Stimulated activated CD8-positive, alpha-beta memory T cell treated with anti-CD3 and anti-CD28 coated beads, Interleukin-4, amount 100 ng/mL, for 4 hours (primary cell): ENCODE measurements at regions not wholly inside any gene's neighbourhood (a gene's known extent, or its start where the extent isn't known, plus 50 kb on each side); places are given as distances from the start of the nearest gene placed in this dataset.
A peak's percentile ranks its signal among the peaks of the same experiment; 100 is the strongest.
"Not testable (repeated sequence)": the region's sequence is repeated elsewhere in the genome, so short reads cannot be mapped to it uniquely, and the experiment has no call there.

Experiments
- DNase-seq, 2 donors: peaks; one replicate each; pipeline ENCODE4 v3.0.0-alpha.2; 2020; ENCODE audit warnings: low read depth in 2 of 2, low spot score in 1 of 2

DNA sequence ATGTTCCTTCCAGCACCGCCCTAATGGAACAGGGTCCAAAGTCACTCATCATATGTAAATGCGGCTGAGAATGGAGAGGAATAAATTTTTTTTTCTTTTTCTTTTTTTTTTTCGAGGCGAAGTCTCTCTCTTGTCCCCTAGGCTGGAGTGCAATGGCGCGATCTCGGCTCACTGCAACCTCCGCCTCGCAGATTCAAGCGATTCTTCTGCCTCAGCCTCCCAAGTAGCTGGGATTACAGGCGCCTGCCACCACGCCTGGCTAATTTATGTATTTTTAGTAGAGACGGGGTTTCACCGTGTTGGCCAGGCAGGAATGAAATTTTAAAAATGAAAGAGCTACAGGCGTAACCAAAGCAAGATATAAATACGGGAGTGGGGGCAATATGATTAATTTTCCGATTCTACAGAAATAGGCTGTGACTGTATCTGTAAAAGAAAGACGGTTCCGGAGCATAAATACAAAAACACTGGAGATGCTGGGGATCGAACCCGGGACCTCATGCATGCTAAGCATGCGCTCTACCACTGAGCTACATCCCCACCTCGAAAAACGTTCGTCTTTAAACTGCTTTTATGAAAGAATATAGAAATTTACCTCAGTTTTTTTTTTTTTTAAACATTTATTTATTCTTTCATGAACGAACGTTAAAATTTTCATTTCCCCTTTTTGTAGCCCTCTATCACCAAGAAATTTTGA lies 132.2 kb downstream of the GPX5 start:
- peak in 1 of 2 donors; percentile 12 for DNase-seq

DNA sequence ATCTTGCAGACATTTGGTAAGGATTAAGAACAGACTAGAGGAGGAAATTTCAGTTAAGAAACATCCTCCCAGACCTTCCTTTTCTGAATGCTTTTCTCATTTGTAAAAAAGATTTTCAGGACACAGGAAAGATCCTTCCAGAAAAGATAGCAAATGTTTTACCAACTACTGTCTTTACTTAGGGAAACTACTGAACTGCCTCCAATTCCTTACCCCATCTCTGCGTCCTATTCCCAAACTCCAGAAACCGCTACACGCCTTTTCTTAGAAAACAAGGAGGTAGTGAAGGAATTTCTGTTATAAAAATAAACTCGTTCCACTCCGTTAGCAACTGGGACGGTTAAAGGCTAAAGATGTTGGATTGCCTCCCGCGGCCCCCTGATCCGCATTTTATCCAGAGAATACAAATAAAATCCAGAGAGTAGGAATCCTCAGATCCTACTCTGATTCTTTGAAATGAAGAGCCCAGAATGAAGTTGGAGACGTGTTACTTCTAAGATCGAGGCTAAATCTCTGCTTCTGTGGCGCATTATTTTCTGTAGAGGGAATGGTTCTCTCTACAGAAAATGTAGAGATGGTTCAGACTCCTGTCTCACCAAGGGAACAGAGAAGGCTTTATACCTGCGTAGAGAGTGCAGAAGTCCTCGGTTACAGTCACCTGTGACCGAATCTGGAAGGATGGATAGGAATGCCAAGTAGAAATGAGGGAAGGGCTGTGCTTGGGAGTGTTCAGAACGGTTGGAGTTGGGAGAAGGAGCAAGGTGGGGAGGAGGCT lies 133.0 kb downstream of the GPX5 start:
- DNase-seq: no peak

DNA sequence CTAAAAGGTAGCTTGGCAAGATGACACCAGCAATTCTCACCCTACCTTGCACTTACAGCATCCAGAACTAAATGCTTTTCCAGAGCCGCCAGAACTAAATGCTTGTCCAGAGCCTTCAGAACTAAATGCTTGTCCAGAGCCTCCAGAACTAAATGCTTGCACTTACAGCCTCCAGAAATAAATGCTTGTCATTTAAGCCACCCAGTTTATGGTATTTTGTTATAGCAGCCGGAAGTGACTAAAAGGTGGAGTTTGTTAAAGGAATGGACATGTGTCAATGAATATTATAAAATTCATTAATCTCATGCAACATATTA lies 133.5 kb downstream of the GPX5 start:
- no peak for DNase-seq

DNA sequence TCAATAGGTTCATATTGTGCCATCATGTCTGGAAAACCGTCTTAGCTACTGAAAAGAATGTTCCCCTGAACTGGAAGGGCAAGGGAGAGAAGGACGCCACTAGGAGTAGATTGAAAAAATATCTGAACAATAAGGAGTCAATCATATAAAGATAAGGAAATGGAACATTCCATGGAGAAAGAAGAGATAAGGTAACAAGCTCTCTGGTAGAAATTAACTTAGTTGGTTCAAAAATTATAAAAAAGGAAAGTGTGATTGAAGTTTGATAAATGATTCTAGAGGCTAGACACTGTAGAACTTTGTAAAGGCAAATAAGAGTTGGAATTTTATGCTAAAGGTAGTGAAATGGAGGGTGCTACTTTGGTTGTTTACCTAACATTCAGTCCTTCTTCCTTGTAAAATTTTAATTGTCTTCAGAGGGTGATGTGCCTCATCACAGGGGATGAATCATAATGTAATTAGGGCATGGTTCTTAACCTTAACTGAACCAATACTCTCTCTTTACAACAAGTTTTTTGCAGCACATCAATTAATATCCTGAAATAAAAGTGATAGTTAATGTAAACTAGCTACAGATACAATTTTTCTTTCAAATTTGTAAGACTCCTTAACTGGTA lies 135.5 kb downstream of the GPX5 start:
- no peak for DNase-seq

DNA sequence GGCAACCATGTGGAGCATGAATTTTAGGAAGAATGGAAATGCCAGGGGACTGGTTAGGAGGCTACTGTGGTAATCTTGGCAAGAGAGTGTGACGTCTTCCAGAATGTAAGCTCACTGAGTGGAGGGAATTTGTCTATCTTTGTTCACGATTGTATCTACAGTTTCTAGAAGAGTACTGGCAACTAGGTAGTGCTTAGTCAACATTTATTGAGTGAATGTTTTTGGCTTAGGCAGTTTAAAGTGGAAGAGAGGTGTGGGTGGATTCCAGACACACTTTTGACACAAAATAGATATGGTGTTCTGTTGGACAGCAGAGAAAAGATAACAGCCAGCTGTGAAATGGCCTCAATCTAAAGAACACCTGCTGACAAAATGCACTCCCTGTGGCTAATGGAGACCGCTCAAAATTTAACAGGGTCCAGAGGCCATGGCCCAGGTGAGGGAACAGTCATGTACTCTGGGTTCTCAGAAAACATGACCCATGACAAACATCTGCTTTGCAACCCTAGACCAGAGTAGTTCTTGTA lies 139.3 kb downstream of the GPX5 start:
- DNase-seq: no peak

DNA sequence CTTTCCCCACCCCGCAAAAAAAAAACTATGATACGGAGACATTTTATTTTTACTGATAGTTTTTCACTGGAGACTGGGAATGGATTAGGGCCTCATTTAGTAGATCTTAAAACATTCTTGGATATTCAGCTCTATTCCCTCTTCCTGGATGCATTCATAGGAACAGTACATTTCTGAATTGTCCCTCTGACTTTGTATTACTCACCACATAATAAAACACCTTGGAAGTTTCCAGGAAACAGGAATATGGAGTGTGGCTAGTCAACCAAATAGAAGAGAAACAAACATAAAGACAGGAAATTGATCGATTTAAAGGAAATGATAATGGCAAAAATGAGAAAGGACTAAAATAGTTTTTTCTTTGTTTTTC lies 147.7 kb downstream of the GPX5 start:
- no peak for DNase-seq

DNA sequence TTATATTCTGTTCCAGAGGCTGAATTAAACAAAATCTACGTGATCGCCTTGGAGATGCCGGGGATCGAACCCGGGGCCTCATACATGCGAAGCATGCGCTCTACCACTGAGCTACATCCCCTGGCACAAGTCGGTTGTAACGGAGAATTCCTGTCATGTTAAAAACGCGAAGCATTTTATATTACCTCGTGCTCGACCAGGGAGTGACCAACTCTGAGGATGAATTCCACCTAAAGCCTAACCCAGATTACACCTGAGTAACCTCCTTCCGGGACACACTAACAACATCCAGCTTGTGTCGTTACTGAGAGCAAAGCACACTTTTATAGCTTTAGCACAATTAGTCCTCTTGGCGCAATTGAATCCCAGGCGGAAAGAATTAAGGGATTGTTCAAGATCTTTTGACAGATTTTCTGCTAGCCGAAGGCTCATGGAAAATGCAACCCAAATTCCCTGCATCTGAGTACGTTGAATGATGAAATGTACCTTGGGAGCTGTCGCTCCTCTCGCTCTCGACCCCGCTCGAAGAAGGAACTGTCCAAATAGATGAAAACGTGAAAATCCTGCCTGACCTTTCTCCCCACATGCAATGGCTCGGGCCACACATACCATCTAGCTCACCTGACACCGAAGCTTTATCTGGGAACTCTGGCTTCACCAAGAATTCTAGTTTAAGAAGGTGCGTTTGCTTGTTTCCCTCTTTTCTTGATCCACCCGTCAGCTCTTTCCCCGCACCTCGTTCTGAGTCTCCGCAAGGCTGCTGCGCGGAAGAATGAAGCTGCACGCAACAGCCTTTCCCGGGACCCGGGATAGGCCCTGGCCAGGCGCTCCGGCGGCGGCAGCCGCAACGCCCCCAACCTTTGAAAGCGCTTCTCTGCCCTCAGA lies 148.3 kb downstream of the GPX5 start:
- DNase-seq: no peak

DNA sequence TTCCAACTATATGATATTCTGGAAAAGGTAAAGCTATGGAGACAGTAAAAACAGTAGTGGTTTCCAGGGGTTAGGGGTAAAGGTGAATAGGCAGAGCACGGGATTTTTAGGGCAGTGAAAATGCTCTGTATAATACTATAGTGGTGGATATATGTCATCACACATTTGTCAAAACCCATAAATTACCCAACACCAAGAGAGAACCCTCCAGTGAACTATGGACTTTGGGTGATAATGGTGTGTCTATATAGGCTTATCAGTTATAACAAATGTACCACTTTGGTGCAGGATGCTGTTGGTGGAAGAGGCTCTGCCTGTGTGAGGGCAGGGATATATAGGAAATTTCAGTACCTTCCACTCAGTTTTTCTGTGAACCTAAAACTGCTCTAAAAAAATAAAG lies 149.9 kb downstream of the GPX5 start:
- DNase-seq: no peak

DNA sequence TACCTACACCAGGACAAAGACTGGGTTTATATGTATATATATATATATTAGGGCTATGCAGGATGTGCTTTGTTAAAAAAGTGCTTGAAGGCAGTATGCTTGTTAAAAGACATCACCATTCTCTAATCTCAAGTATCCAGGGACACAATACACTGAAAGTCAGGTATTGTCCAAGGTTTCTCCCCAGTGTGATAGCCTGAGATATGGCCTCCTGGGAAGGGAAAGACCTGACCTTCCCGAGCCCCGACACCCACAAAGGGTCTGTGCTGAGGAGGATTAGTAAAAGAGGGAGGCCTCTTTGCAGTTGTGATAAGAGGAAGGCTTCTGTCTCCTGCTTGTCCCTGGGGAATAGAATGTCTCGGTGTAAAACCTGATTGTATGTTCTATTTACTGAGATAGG lies 156.9 kb downstream of the GPX5 start:
- DNase-seq: no peak

DNA sequence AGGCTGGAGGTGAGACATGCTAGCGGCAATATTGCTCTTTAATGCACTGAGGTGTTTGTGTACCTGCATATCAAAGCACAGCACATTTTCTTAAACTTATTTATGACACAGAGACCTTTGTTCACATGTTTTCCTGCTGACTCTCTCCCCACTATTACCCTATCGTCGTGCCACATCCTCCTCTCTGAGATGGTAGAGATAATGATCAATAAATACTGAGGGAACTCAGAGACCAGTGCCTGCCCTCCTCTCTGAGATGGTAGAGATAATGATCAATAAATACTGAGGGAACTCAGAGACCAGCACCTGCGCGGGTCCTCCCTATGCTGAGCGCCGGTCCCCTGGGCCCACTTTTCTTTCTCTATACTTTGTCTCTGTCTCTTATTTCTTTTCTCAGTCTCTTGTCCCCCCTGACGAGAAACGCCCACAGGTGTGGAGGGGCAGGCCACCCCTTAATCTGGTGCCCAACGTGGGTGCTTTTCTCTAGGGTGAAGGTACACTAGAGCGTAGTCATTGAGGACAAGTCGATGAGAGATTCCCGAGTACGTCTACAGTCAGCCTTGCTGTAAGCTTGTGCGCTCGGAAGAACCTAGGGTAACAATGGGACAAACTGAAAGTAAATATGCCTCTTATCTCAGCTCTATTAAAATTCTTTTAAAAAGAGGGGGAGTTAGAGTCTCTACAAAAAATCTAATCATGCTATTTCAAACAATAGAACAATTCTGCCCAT lies 157.4 kb downstream of the GPX5 start:
- DNase-seq: not testable (repeated sequence)

DNA sequence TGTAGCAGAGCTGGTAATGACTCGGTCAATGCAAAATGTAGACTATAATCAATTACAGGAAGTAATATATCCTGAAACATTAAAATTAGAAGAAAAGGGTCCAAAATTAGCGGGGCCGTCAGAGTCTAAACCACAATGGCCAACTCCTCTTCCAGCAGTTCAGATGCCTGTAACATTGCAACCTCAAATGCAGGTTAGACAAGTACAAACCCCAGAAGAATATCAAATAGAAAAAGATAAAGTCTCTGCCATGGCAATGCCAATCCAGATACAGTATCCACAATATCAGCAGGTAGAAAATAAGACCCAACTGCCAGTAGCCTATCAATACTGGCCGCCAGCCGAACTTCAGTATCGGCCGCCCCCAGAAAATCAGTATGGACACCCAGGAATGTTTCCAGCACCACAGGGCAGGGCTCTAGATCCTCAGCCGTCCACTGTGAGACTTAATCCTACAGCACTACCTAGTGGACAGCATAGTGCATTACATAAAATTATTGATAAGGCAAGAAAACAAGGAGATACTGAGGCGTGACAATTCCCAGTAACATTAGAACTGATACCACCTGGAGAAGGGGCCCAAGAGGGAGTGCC lies 158.4 kb downstream of the GPX5 start:
- DNase-seq: no peak

DNA sequence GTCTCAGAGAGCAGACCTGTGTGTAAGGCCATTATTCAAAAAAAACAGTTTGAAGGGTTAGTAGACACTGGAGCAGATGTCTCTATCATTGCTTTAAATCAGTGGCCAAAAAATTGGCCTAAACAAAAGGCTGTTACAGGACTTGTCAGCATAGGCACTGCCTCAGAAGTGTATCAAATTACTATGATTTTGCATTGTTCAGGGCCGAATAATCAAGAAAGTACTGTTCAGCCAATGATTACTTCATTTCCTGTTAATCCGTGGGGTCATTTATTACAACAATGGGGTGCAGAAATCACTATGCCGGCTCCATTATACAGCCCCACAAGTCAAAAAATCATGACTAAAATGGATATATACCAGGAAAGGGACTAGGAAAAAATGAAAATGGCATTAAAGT lies 160.3 kb downstream of the GPX5 start:
- not testable (repeated sequence) for DNase-seq

DNA sequence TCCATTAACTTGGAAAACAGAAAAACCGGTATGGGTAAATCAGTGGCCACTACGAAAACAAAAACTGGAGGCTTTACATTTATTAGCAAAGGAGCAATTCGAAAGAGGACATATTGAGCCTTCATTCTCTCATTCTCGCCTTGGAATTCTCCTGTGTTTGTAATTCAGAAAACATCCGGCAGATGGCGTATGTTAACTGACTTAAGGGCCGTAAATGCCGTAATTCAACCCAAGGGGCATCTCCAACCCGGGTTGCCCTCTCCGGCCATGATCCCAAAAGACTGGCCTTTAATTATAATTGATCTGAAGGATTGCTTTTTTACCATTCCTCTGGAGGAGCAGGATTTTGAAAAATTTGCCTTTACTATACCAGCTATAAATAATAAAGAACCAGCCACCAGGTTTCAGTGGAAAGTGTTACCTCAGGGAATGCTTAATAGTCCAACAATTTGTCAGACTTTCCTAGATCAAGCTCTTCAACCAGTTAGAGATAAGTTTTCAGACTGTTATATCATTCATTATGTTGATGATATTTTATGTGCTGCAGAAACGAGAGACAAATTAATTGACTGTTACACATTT lies 160.9 kb downstream of the GPX5 start:
- peak in 1 of 2 donors; percentile 11 for DNase-seq

DNA sequence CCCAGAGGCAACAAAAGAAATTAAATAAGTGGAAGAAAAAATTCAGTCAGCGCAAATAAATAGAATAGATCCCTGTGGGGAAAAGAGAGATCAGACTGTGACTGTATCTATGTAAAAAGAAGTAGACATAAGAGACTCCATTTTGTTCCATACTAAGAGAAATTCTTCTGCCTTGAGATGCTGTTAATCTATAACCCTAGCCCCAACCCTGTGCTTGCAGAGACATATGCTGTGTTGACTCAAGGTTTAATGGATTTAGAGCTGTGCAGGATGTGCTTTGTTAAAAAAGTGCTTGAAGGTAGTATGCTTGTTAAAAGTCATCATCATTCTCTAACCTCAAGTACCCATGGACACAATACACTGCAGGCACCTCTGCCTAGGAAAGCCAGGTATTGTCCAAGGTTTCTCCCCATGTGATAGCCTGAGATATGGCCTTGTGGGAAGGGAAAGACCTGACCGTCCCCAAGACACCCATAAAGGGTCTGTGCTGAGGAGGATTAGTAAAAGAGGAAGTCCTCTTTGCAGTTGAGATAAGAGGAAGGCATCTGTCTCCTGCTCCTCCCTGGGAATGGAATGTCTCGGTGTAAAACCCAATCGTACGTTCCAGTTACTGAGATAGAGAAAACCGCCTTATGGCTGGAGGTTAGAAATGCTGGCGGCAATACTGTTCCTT lies 161.8 kb downstream of the GPX5 start:
- DNase-seq: not testable (repeated sequence)

DNA sequence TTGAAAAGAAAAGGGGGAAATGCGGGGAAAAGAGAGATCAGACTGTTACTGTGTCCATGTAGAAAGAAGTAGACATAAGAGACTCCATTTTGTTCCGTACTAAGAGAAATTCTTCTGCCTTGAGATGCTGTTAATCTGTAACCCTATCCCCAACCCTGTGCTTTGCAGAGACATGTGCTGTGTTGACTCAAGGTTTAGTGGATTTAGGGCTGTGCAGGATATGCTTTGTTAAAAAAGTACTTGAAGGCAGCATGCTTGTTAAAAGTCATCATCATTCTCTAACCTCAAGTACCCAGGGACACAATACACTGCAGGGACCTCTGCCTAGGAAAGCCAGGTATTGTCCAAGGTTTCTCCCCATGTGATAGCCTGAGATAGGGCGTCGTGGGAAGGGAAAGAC lies 166.3 kb downstream of the GPX5 start:
- not testable (repeated sequence) for DNase-seq

DNA sequence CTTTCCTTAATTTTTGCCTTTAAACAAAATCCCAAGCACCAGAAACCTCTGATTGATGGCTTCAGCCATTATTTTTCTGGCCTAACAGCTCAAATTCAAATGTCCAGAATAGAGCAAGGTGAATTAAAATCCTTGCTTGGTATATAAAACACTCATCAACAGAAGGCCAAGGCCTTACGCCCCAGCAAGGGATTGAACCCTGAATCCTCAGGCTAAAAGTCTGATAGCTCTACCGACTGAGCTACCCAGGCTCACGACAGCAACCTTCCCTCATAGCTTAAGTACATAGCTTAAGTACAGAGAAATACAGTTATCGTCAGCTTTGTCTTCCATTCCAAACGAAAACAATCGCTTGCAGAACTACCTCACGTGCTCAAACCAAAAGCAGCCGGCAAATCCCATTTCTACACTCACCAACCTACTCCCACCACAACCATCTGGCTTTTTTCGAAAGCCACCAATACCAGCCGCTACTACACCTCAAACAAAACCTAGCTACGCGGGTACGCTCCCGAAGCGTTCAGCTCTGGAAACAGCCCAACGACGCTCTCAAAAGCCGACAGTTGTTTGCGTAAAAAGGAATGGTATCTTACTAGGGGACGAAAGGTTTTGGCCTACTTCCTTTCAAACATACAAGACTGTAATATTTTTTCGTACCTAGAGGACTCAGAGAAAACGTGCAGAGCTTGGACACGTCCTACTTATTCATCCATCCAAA lies 167.5 kb downstream of the GPX5 start:
- DNase-seq: no peak

DNA sequence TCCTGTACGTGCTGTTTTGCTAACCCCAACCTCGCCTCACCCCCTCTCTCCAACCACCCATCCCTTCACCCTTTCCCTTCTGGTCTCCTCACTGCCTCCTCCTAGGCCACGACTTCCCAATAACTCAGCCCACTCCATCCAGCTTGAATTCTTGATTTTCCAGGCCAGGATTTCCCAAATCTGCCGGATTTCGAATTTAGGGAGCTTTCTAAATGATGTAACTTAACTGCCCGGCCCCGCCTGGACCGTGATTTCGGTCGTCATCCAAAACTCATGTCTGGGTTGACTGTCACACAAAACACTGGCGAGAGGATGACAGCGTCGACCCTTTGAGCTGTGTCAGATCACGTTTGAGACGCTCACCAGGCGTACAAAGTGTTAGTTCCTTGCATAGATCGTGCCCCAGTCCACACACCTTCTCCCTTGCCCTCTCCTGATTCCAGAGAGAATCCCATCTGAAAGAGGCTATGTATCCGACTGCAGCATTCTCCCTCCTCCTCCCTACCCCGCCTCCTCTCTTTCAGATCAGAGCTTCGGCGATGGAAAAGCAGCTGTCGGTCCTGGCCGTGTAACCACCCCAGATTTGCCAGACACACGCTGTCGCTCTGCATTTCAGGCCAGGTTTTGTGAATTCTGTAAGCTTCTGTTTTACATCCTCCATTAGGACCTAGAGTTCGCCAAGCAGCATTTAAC lies 168.2 kb downstream of the GPX5 start:
- no peak for DNase-seq

DNA sequence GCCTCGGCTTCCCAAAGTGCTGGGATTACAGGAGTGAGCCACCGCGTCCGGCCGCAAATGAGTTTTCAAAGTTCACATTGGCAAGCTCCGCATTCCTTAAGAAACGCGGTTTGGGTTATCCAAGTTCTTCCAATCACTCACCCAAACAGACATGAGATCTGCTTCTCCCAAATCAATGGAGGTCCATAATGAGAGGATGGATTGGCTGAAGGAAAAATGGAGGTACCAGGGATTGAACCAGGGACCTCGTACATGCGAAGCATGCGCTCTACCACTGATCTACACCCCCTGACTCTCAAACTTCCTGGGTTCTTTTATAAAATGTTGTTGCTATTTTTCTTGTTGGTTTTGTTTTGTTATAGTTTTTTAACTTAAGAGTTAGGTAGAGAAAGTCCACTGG lies 170.0 kb downstream of the GPX5 start:
- no peak for DNase-seq
